ENCODE measurements at regions not wholly inside any gene's neighbourhood (a gene's known extent, or its start where the extent isn't known, plus 50 kb on each side); places are given as distances from the start of the nearest gene placed in this dataset.

GRCh38 chr7:33807779-33808482 is 97.4 kb upstream of the BMPER start:
- TF ChIP-seq CTCF (IDR thresholded peaks at IDR 0.05) (peak; percentile 61), SIN3A (IDR thresholded peaks at IDR 0.05; ENCODE audit: borderline replicate concordance, insufficient read depth, low read depth, low read length) (no peak), TCF7L2 (IDR thresholded peaks at IDR 0.05; ENCODE audit: low read depth, low read length) (no peak)
- Histone ChIP-seq H3K4me1 (ENCODE audit: control insufficient read depth, insufficient read depth, low read length) (no peaks in the 10 kb centered on the region), H3K4me3 (ENCODE audit: low read depth in 2 of 2, low read length in 2 of 2) (no peak overlapping the region), H3K27ac (ENCODE audit: low read length) (no peak overlapping the region), H3K9me3 (ENCODE audit: control insufficient read depth, insufficient read depth, low read depth, low read length) (no peaks in the 10 kb centered on the region), H3K36me3 (ENCODE audit: control insufficient read depth, insufficient read depth, low read length) (no peaks in the 10 kb centered on the region), H3K27me3 (ENCODE audit: control insufficient read depth, insufficient read depth, low read length) (no peaks in the 10 kb centered on the region; the same call in 1 of the 2 replicates)
- no TSS peak for BruUV-seq (replicated peaks)
- no peak for DNase-seq (ENCODE audit: low read depth, low spot score)
- in situ Hi-C loops (cut with HindIII; ENCODE audit: low pct_unique_long_range_greater_than_20kb, low sequenced_read_pairs) (no loop called here), intact Hi-C loops (cut with micrococcal nuclease; ENCODE audit: unreplicated experiment) (no loop called here)
- ATAC-seq, result no peak
- ChIA-PET CTCF (no interaction called here), POLR2A (no interaction called here)

GRCh38 chr7:33809228-33809627 is 96.1 kb upstream of the BMPER start:
- in situ Hi-C loops (cut with HindIII; ENCODE audit: low pct_unique_long_range_greater_than_20kb, low sequenced_read_pairs), result no loop called here
- Histone ChIP-seq H3K36me3 (ENCODE audit: control insufficient read depth, insufficient read depth, low read length) (no peaks in the 10 kb centered on the region), H3K27ac (ENCODE audit: low read length) (no peak overlapping the region), H3K4me1 (ENCODE audit: control insufficient read depth, insufficient read depth, low read length) (no peaks in the 10 kb centered on the region), H3K27me3 (ENCODE audit: control insufficient read depth, insufficient read depth, low read length) (no peaks in the 10 kb centered on the region; the same call in 1 of the 2 replicates), H3K9me3 (ENCODE audit: control insufficient read depth, insufficient read depth, low read depth, low read length) (no peaks in the 10 kb centered on the region), H3K4me3 (ENCODE audit: low read depth in 2 of 2, low read length in 2 of 2) (no peak overlapping the region)
- BruUV-seq (replicated peaks), result no TSS peak
- ATAC-seq (no peak), DNase-seq (ENCODE audit: low read depth, low spot score) (no peak)
- POLR2A ChIA-PET, result no interaction called here
- CTCF ChIA-PET, result no interaction called here
- intact Hi-C loops (cut with micrococcal nuclease; ENCODE audit: unreplicated experiment), result no loop called here
- no peak for TF ChIP-seq POLR2AphosphoS5 (IDR thresholded peaks at IDR 0.05; ENCODE audit: low read depth, low read length)
- no peak for TF ChIP-seq REST (IDR thresholded peaks at IDR 0.05; ENCODE audit: insufficient read depth in 1 of 2, low read depth in 2 of 2, low read length in 1 of 2)
- no peak for TF ChIP-seq TCF7L2 (IDR thresholded peaks at IDR 0.05; ENCODE audit: low read depth, low read length)
- no peak for TF ChIP-seq SIN3A (IDR thresholded peaks at IDR 0.05; ENCODE audit: borderline replicate concordance, insufficient read depth, low read depth, low read length)
- no peak for TF ChIP-seq CTCF (IDR thresholded peaks at IDR 0.05)
